Suprapubic skin (tissue), 4 donors: ENCODE measurements at regions not wholly inside any gene's neighbourhood (a gene's known extent, or its start where the extent isn't known, plus 50 kb on each side); places are given as distances from the start of the nearest gene placed in this dataset.

Experiments used
- DNase-seq, 2 donors: peaks; one replicate each; pipeline ENCODE4 v3.0.0-alpha.2; 2019; ENCODE audit warnings: low spot score in 2 of 2
- H3K27ac ChIP-seq: fragments of 200-600 bp; sonication (generic); one replicate; pipeline ENCODE4 v1.5.1; 2019
- H3K27me3 ChIP-seq: fragments of 200-600 bp; sonication (generic); one replicate; pipeline ENCODE4 v1.5.1; 2019
- H3K36me3 ChIP-seq: fragments of 200-600 bp; sonication (generic); one replicate; pipeline ENCODE4 v1.5.1; 2019
- H3K4me1 ChIP-seq: fragments of 200-600 bp; sonication (generic); one replicate; pipeline ENCODE4 v1.5.1; 2019
- H3K4me3 ChIP-seq: fragments of 200-600 bp; sonication (generic); one replicate; pipeline ENCODE4 v1.5.1; 2019; ENCODE audit warnings: mild to moderate bottlenecking
- H3K9me3 ChIP-seq: fragments of 200-600 bp; sonication (generic); one replicate; pipeline ENCODE4 v1.5.1; 2019
- EP300 ChIP-seq: sonication (generic); formaldehyde crosslinking; IDR thresholded peaks from one replicate; pipeline ENCODE4 v1.6.1; 2017; ENCODE audit warnings: antibody characterized with exemption
- POLR2A ChIP-seq, 2 donors: fragments of 450-650 bp; IDR thresholded peaks; one replicate each; pipeline ENCODE4 v1.6.1; 2017; ENCODE audit warnings: antibody characterized with exemption in 2 of 2, mild to moderate bottlenecking in 2 of 2, moderate library complexity in 2 of 2
- POLR2AphosphoS5 ChIP-seq, 3 donors: sonication (generic); formaldehyde crosslinking; IDR thresholded peaks; one replicate each; pipeline ENCODE4 v1.6.1; 2017; ENCODE audit warnings: antibody characterized with exemption in 3 of 3
- WGBS: methylation state at CpG from one replicate; pipeline ENCODE4 v1.1.5; 2018; 5-methylcytosine and 5-hydroxymethylcytosine counted together
- TF ChIP-seq, protein P1 (sequence below), 2 donors: fragments of 200-600 bp in 1 of 2; fragments of 450-650 bp in 1 of 2; sonication (generic) in 1 of 2; IDR thresholded peaks; one replicate each; pipeline ENCODE4 v1.5.1; 2016 to 2019; ENCODE audit warnings: antibody characterized with exemption in 2 of 2, mild to moderate bottlenecking in 1 of 2, moderate library complexity in 1 of 2

DNA sequence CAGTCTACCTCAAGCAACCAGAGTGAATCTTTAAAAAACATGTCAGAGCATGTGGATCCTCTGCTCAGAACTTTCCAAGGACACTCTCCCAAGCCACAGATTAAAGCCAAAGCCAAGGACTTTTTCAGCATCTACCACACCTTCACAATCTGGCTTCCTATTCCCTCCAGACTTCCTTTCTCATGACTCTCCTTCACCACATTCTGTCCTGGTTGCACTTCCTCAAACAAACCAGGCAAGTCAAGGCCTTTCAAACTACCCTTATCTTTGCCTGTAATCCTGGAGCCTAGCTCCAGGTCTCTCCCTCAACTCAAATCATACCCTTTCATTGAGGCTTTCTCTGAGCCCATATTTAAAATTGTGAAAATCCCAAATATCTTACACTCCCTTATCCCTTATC lies 191.6 kb upstream of the GALNTL6 start:
- Histone ChIP-seq H3K36me3 (no peaks in the 10 kb centered on the region), H3K4me1 (no peaks in the 10 kb centered on the region), H3K27me3 (no peaks in the 10 kb centered on the region), H3K9me3 (no peaks in the 10 kb centered on the region), H3K27ac (no peak overlapping the region), H3K4me3 (no peak overlapping the region)
- DNase-seq: no peak
- TF ChIP-seq EP300: no peak
- no peak for TF ChIP-seq POLR2AphosphoS5 (IDR thresholded peaks at IDR 0.05)
- no peak for TF ChIP-seq POLR2A (IDR thresholded peaks at IDR 0.05)
- TF ChIP-seq, protein P1, sequence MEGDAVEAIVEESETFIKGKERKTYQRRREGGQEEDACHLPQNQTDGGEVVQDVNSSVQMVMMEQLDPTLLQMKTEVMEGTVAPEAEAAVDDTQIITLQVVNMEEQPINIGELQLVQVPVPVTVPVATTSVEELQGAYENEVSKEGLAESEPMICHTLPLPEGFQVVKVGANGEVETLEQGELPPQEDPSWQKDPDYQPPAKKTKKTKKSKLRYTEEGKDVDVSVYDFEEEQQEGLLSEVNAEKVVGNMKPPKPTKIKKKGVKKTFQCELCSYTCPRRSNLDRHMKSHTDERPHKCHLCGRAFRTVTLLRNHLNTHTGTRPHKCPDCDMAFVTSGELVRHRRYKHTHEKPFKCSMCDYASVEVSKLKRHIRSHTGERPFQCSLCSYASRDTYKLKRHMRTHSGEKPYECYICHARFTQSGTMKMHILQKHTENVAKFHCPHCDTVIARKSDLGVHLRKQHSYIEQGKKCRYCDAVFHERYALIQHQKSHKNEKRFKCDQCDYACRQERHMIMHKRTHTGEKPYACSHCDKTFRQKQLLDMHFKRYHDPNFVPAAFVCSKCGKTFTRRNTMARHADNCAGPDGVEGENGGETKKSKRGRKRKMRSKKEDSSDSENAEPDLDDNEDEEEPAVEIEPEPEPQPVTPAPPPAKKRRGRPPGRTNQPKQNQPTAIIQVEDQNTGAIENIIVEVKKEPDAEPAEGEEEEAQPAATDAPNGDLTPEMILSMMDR (IDR thresholded peaks at IDR 0.05): no peak

DNA sequence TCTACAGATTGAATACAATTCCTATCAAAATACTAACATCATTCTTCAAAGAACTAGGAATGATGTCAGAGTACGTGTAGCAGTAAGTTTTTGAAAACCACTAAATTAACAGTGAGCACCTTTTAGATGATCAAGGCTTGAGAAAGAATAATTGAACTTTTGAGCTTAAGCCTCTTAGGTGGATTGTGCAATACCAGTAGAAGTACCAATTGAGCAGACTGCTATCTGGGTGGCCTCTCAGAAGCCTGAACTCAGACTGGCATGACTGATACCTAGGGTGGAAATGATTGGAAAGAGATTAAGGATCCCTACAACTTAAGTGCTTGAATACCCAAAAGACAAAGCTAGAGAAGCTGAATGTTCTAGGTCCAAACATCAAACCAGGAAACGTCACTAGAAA lies 200.3 kb upstream of the GALNTL6 start:
- no peak overlapping the region for H3K27ac ChIP-seq
- no peaks in the 10 kb centered on the region for H3K9me3 ChIP-seq
- no peaks in the 10 kb centered on the region for H3K36me3 ChIP-seq
- H3K4me3 ChIP-seq: no peak overlapping the region
- no peaks in the 10 kb centered on the region for H3K4me1 ChIP-seq
- DNase-seq: no peak
- 54% methylated on average over 2 of the region's 2 CpGs for WGBS
- TF ChIP-seq POLR2A (IDR thresholded peaks at IDR 0.05): no peak
- no peak for TF ChIP-seq EP300
- TF ChIP-seq, protein P1 (IDR thresholded peaks at IDR 0.05): no peak
- TF ChIP-seq POLR2AphosphoS5 (IDR thresholded peaks at IDR 0.05): no peak
- H3K27me3 ChIP-seq: no peaks in the 10 kb centered on the region

DNA sequence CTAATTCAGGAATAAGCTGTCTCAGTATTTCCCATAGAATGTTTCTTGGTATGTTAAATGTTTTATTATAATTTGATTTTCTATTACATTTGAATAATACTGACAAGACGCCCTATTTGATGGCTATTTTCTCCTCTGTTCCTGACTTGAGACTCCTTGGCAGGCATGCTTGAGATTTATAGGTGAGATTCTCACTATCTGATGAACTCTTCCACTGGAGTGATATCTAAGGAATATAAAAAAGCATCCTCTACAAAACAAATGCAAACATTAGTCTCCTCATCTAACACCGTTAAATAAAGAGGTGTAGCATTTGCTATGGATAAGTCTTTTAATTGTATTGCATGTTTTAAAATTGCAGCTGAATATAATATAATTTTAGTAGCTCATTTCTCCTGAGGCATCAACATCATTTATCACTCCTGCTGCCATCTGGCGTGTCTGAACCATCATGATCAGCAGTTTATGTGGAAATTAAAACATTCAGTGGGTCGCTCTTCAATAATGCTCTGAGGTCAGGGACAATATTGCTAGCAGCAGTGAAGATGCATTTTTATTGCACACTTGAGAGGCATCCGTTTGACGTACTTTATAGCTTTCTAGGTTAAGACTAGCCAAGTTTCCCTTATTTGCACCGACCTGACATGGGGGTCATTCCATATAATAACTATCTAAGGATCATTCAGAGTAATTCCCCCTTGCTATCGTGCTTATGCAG lies 210.4 kb upstream of the GALNTL6 start:
- Histone ChIP-seq H3K4me1 (no peaks in the 10 kb centered on the region), H3K36me3 (no peaks in the 10 kb centered on the region), H3K27ac (no peak overlapping the region), H3K9me3 (no peaks in the 10 kb centered on the region), H3K27me3 (no peaks in the 10 kb centered on the region), H3K4me3 (no peak overlapping the region)
- 28% methylated on average over 8 of the region's 8 CpGs for WGBS
- no peak for TF ChIP-seq POLR2A (IDR thresholded peaks at IDR 0.05)
- TF ChIP-seq POLR2AphosphoS5 (IDR thresholded peaks at IDR 0.05): no peak
- TF ChIP-seq EP300: no peak
- TF ChIP-seq, protein P1 (IDR thresholded peaks at IDR 0.05): no peak
- DNase-seq: no peak

DNA sequence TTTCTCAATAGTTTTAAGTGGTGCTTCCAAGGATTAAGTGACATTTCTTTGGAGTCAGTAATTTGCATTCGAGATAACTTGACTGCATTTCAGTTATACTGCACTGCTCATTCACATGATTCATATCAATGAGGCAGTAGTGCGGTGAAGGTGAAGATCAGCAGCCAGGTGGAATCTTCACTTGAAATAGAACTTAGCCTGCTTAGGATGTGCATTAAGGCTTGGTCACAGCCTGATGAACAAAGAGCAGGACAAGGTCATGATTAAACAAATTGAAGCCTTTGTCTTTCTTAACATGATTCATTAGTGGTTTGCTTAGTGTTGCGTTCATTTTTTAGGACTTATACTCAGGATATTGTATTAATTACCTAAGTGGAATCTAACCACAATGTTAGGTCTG lies 212.1 kb upstream of the GALNTL6 start:
- H3K27me3 ChIP-seq: no peaks in the 10 kb centered on the region
- 91% methylated on average over 3 of the region's 3 CpGs for WGBS
- no peaks in the 10 kb centered on the region for H3K36me3 ChIP-seq
- no peaks in the 10 kb centered on the region for H3K9me3 ChIP-seq
- no peak overlapping the region for H3K4me3 ChIP-seq
- no peaks in the 10 kb centered on the region for H3K4me1 ChIP-seq
- no peak overlapping the region for H3K27ac ChIP-seq
- no peak for DNase-seq
- TF ChIP-seq POLR2A (IDR thresholded peaks at IDR 0.05) (no peak), EP300 (no peak), POLR2AphosphoS5 (IDR thresholded peaks at IDR 0.05) (no peak)
- TF ChIP-seq, protein P1 (IDR thresholded peaks at IDR 0.05): no peak

DNA sequence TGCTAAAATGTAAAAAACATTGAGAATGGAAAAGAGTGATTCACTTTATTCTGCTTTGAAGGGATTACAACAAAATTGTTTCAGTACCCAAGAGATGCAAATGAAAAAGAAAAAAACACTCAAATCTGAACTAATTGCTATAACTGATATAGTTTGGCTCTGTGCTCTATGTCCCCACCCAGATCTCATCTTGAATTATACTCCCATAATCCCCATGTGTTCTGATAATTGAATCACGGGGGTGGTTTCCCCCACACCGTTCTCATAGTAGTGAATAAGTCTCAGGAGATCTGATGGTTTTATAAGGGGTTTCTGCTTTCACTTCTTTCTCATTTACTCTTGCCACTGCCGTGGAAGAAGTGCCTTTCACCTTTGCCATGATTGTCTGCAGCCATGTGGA lies 213.6 kb upstream of the GALNTL6 start:
- TF ChIP-seq POLR2A (IDR thresholded peaks at IDR 0.05) (no peak), POLR2AphosphoS5 (IDR thresholded peaks at IDR 0.05) (no peak), EP300 (no peak)
- TF ChIP-seq, protein P1 (IDR thresholded peaks at IDR 0.05): no peak
- H3K4me1 ChIP-seq: no peaks in the 10 kb centered on the region
- WGBS: 84% methylated on average over 3 of the region's 3 CpGs

More for the DNA sequence above, 213.6 kb upstream of the GALNTL6 start:
- DNase-seq: no peak
- H3K9me3 ChIP-seq: no peaks in the 10 kb centered on the region
- H3K27me3 ChIP-seq: no peaks in the 10 kb centered on the region
- no peak overlapping the region for H3K4me3 ChIP-seq
- H3K27ac ChIP-seq: no peak overlapping the region
- no peaks in the 10 kb centered on the region for H3K36me3 ChIP-seq
